WTC11 (cell line): ENCODE measurements at regions not wholly inside any gene's neighbourhood (a gene's known extent, or its start where the extent isn't known, plus 50 kb on each side); places are given as distances from the start of the nearest gene placed in this dataset.

Source experiments
- ATAC-seq: fragments of 200-7000 bp; cut with Tn5 transposase; 2 replicates; pipeline ENCODE4 v1.10.0; 2021; ENCODE audit warnings: mild to moderate bottlenecking, moderate library complexity
- CTCF ChIA-PET: fragments of 300-600 bp; sonication (Branson Sonifier 250); formaldehyde crosslinking; loops from one replicate; lab custom pipeline; 2021; ENCODE audit warnings: antibody characterized with exemption; lab: Charles Lee
- POLR2A ChIA-PET: fragments of 350-600 bp; sonication (Branson Sonifier 250); formaldehyde crosslinking; loops from one replicate; lab custom pipeline; 2021; ENCODE audit warnings: antibody characterized with exemption; lab: Charles Lee
- DNase-seq: peaks from one replicate; pipeline ENCODE4 v3.0.0; 2021; ENCODE audit warnings: low spot score
- H3K27ac Mint-ChIP-seq: 2 replicates; pipeline ENCODE4 v1.8.0; 2021; ENCODE audit warnings: mixed read lengths
- H3K27me3 Mint-ChIP-seq: 2 replicates; pipeline ENCODE4 v1.8.0; 2021; ENCODE audit warnings: low read depth, mild to moderate bottlenecking, moderate library complexity, mixed read lengths
- H3K36me3 Mint-ChIP-seq: 2 replicates; pipeline ENCODE4 v1.8.0; 2021; ENCODE audit warnings: mixed read lengths
- H3K4me1 Mint-ChIP-seq: 2 replicates; pipeline ENCODE4 v1.8.0; 2022; ENCODE audit warnings: mixed read lengths
- H3K4me3 Mint-ChIP-seq: 2 replicates; pipeline ENCODE4 v1.8.0; 2021; ENCODE audit warnings: mild to moderate bottlenecking, moderate library complexity, mixed read lengths
- H3K9me3 Mint-ChIP-seq: 2 replicates; pipeline ENCODE4 v1.8.0; 2021; ENCODE audit warnings: mixed read lengths
- MYBL2 ChIP-seq: sonication (generic); formaldehyde crosslinking; IDR thresholded peaks from 2 replicates; pipeline ENCODE4 v1.8.1; 2023; ENCODE audit warnings: mild to moderate bottlenecking, moderate library complexity, missing genetic modification reagents
- PRDM15 ChIP-seq: sonication (generic); formaldehyde crosslinking; IDR thresholded peaks from 2 replicates; pipeline ENCODE4 v1.8.0; 2022; ENCODE audit warnings: missing genetic modification reagents
- RELA ChIP-seq: sonication (generic); formaldehyde crosslinking; IDR thresholded peaks from 2 replicates; pipeline ENCODE4 v1.8.1; 2022; ENCODE audit warnings: missing genetic modification reagents, mild to moderate bottlenecking, borderline replicate concordance
- SP1 ChIP-seq: sonication (generic); formaldehyde crosslinking; conservative IDR thresholded peaks from 2 replicates; pipeline ENCODE4 v1.8.1; 2022; ENCODE audit warnings: missing genetic modification reagents
- TEAD4 ChIP-seq: sonication (generic); formaldehyde crosslinking; IDR thresholded peaks from 2 replicates; pipeline ENCODE4 v1.8.0; 2022; ENCODE audit warnings: mild to moderate bottlenecking, missing genetic modification reagents
- USF2 ChIP-seq: sonication (generic); formaldehyde crosslinking; IDR thresholded peaks from 2 replicates; pipeline ENCODE4 v1.8.1; 2023; ENCODE audit warnings: mild to moderate bottlenecking, missing genetic modification reagents, moderate library complexity
- ZNF138 ChIP-seq: sonication (generic); formaldehyde crosslinking; conservative IDR thresholded peaks from 2 replicates; pipeline ENCODE4 v1.8.1; 2022; ENCODE audit warnings: mild to moderate bottlenecking, moderate library complexity, missing genetic modification reagents
- ZNF232 ChIP-seq: sonication (generic); formaldehyde crosslinking; IDR thresholded peaks from 2 replicates; pipeline ENCODE4 v1.8.0; 2022; ENCODE audit warnings: mild to moderate bottlenecking, missing genetic modification reagents
- ZNF425 ChIP-seq: fragments of 250-450 bp; sonication (Bioruptor Pico); conservative IDR thresholded peaks from 2 replicates; pipeline ENCODE4 v1.9.0; 2021; ENCODE audit warnings: mild to moderate bottlenecking
- ZNF512 ChIP-seq: sonication (generic); formaldehyde crosslinking; IDR thresholded peaks from 2 replicates; pipeline ENCODE4 v1.8.1; 2022; ENCODE audit warnings: missing genetic modification reagents, borderline replicate concordance
- ZNF532 ChIP-seq: fragments of 250-450 bp; sonication (Bioruptor Pico); IDR thresholded peaks from 2 replicates; pipeline ENCODE4 v1.9.0; 2021; ENCODE audit warnings: mild to moderate bottlenecking, borderline replicate concordance

- TF ChIP-seq ZNF425 (CRISPR knock-in tag) (no peak), USF2 (CRISPR knock-in tag) (no peak), ZNF232 (CRISPR knock-in tag) (no peak), MYBL2 (no peak), ZNF532 (CRISPR knock-in tag) (no peak)
- TF ChIP-seq, all 79 proteins: peak for 0
These were observed 453.9 kb downstream of the MED13L start (continued) for GRCh38 chr12:115823635-115824034.

GRCh38 chr12:115820656-115821055 lies 456.8 kb downstream of the MED13L start:
- Mint-ChIP-seq H3K9me3 (peaks cover 16% of the 10 kb centered on the region), H3K36me3 (peaks cover 12% of the 10 kb centered on the region), H3K27me3 (peaks cover 8% of the 10 kb centered on the region; the same call in 1 of the 2 replicates), H3K27ac (no peak overlapping the region), H3K4me1 (no peaks in the 10 kb centered on the region), H3K4me3 (no peak overlapping the region)
- POLR2A ChIA-PET: no interaction called here
- CTCF ChIA-PET: no interaction called here
- TF ChIP-seq PRDM15 (CRISPR knock-in tag) (no peak), ZNF512 (no peak), TEAD4 (CRISPR knock-in tag) (no peak), RELA (CRISPR knock-in tag) (no peak), SP1 (CRISPR knock-in tag) (no peak)
- no peak for DNase-seq
- ATAC-seq: no peak

- Mint-ChIP-seq H3K4me3 (no peak overlapping the region), H3K27ac (no peak overlapping the region), H3K27me3 (peaks cover 3% of the 10 kb centered on the region), H3K9me3 (peaks cover 2% of the 10 kb centered on the region), H3K4me1 (no peaks in the 10 kb centered on the region), H3K36me3 (no peaks in the 10 kb centered on the region)
- ATAC-seq (peak; percentile 77), DNase-seq (peak; percentile 17)
- TF ChIP-seq ZNF138 (no peak), ZNF532 (CRISPR knock-in tag) (no peak)
- ChIA-PET POLR2A (no interaction called here), CTCF (interaction anchor here (0.6 to 1.0 kb wide), 3 partner anchors 11 to 697 kb away, joined by 3 to 4 read pairs (median 3); no protein-coding TSS in a partner anchor)
These were observed 458.5 kb downstream of the MED13L start for GRCh38 chr12:115818973-115819372.
